A549 (cell line): ENCODE measurements at regions not wholly inside any gene's neighbourhood (a gene's known extent, or its start where the extent isn't known, plus 50 kb on each side); places are given as distances from the start of the nearest gene placed in this dataset.

Source experiments
- ATAC-seq, 2 experiments: fragments of 200-7000 bp in 1 of 2; fragments of >200 bp in 1 of 2; cut with Nextera tagmentation in 1 of 2; cut with Tn5 transposase in 1 of 2; 3 replicates each; pipeline versions ENCODE4 v1.8.0 to v1.9.1; 2018 to 2020; ENCODE audit warnings: mild to moderate bottlenecking in 1 of 2, moderate library complexity in 1 of 2
- CTCF ChIA-PET: fragments of 300-600 bp; sonication (Branson Sonifier 250); formaldehyde crosslinking; extraction: SDS; loops from one replicate; lab custom pipeline; 2021; ENCODE audit warnings: antibody characterized with exemption, inconsistent platforms; lab: Yijun Ruan, JAX
- POLR2A ChIA-PET: fragments of 350-600 bp; formaldehyde crosslinking; extraction: SDS; loops from one replicate; lab custom pipeline; 2021; ENCODE audit warnings: antibody characterized with exemption, inconsistent platforms; lab: Yijun Ruan, JAX
- DNase-seq, 2 experiments: peaks; one replicate each; pipeline versions ENCODE4 v3.0.0 to v3.0.0-alpha.2; 2011 to 2016; ENCODE audit warnings: low read depth in 1 of 2, low spot score in 1 of 2
- FAIRE-seq: peaks from 2 replicates; lab custom pipeline; 2011; peaks lifted over from hg19 to GRCh38; lab: Jason Lieb, UNC
- H3K27ac ChIP-seq, 2 experiments: fragments of >200 bp; sonication (Bioruptor Twin); formaldehyde crosslinking; 3 replicates each; pipeline ENCODE4 v1.5.1; 2016 to 2017
- H3K4me1 ChIP-seq: fragments of >200 bp; sonication (Bioruptor Twin); formaldehyde crosslinking; 3 replicates; pipeline ENCODE4 v1.6.1; 2016
- H3K4me2 ChIP-seq: fragments of >200 bp; sonication (Bioruptor Twin); formaldehyde crosslinking; 3 replicates; pipeline ENCODE4 v1.6.1; 2016
- H3K4me3 ChIP-seq: fragments of >200 bp; sonication (Bioruptor Twin); formaldehyde crosslinking; 3 replicates; pipeline ENCODE4 v1.5.1; 2016
- H3K9me3 ChIP-seq: fragments of >200 bp; sonication (Bioruptor Twin); formaldehyde crosslinking; 3 replicates; pipeline ENCODE4 v1.6.1; 2016
- CBX2 ChIP-seq: fragments of 200-600 bp; sonication (generic); IDR thresholded peaks from 2 replicates; pipeline ENCODE4 v1.6.1; 2016; ENCODE audit warnings: low read depth, mild to moderate bottlenecking, borderline replicate concordance
- CHD4 ChIP-seq: fragments of 200-600 bp; sonication (generic); IDR thresholded peaks from 2 replicates; pipeline ENCODE4 v1.6.1; 2016; ENCODE audit warnings: antibody characterized with exemption, mild to moderate bottlenecking, borderline replicate concordance
- EHF ChIP-seq: fragments of 250-450 bp; sonication (Bioruptor Pico); IDR thresholded peaks from 2 replicates; pipeline ENCODE4 v1.5.0; 2020; ENCODE audit warnings: mild to moderate bottlenecking
- FOSL2 ChIP-seq, 2 experiments: fragments of 450-650 bp in 1 of 2; fragments of >200 bp in 1 of 2; sonication (Bioruptor Twin) in 1 of 2; formaldehyde crosslinking; IDR thresholded peaks; 2 replicates each; pipeline versions ENCODE4 v1.5.0 to v1.6.1; 2016 to 2020; ENCODE audit warnings: mild to moderate bottlenecking in 1 of 2, moderate library complexity in 1 of 2
- FOXS1 ChIP-seq: fragments of 250-450 bp; sonication (Bioruptor Pico); IDR thresholded peaks from 2 replicates; pipeline ENCODE4 v1.5.0; 2020; ENCODE audit warnings: mild to moderate bottlenecking, moderate library complexity
- KDM5A ChIP-seq: fragments of 200-600 bp; sonication (generic); IDR thresholded peaks from 2 replicates; pipeline ENCODE4 v1.6.1; 2016; ENCODE audit warnings: antibody characterized with exemption, mild to moderate bottlenecking
- MAFK ChIP-seq: fragments of 450-650 bp; IDR thresholded peaks from 2 replicates; pipeline ENCODE4 v1.6.1; 2014; ENCODE audit not compliant: partially characterized antibody
- MYC ChIP-seq: IDR thresholded peaks from 2 replicates; pipeline ENCODE4 v1.6.1; 2012; ENCODE audit warnings: mild to moderate bottlenecking, inconsistent platforms, low read length, improper control_type of control experiment, borderline replicate concordance
- NFE2L2 ChIP-seq: fragments of 150-350 bp; conservative IDR thresholded peaks from 2 replicates; pipeline ENCODE4 v1.6.1; 2014; ENCODE audit warnings: low read length
- NPAS2 ChIP-seq: fragments of 250-450 bp; sonication (Bioruptor Pico); IDR thresholded peaks from 2 replicates; pipeline ENCODE4 v1.8.0; 2022; ENCODE audit warnings: mild to moderate bottlenecking, moderate library complexity, borderline replicate concordance
- PHF8 ChIP-seq: fragments of 200-600 bp; sonication (generic); IDR thresholded peaks from 2 replicates; pipeline ENCODE4 v1.6.1; 2016; ENCODE audit warnings: low read depth, mild to moderate bottlenecking, antibody characterized with exemption, moderate library complexity, borderline replicate concordance
- SMC3 ChIP-seq: fragments of >200 bp; sonication (Bioruptor Twin); formaldehyde crosslinking; IDR thresholded peaks from 3 replicates; pipeline ENCODE4 v1.6.1; 2018; ENCODE audit warnings: inconsistent platforms
- TP53 ChIP-seq: fragments of 250-450 bp; sonication (Bioruptor Pico); IDR thresholded peaks from 2 replicates; pipeline ENCODE4 v1.5.0; 2021; ENCODE audit warnings: mild to moderate bottlenecking, moderate library complexity
- ZFP36 ChIP-seq: fragments of 450-650 bp; IDR thresholded peaks from 2 replicates; pipeline ENCODE4 v1.6.1; 2014; ENCODE audit warnings: borderline replicate concordance; ENCODE audit not compliant: partially characterized antibody
- ZSCAN20 ChIP-seq: fragments of 250-450 bp; sonication (Bioruptor Pico); IDR thresholded peaks from 2 replicates; pipeline ENCODE4 v1.8.0; 2022; ENCODE audit warnings: mild to moderate bottlenecking, moderate library complexity
- WGBS: methylation state at CpG from one replicate; pipeline ENCODE4 v1.1.6; 2017; ENCODE audit errors: missing lambda C conversion rate; 5-methylcytosine and 5-hydroxymethylcytosine counted together
- TF ChIP-seq, protein P1 (sequence below): fragments of 250-450 bp; sonication (Bioruptor Pico); IDR thresholded peaks from 2 replicates; pipeline ENCODE4 v1.5.0; 2020; ENCODE audit warnings: low read depth, mild to moderate bottlenecking, moderate library complexity
- TF ChIP-seq, protein P2 (sequence below): fragments of >200 bp; sonication (Bioruptor Twin); formaldehyde crosslinking; IDR thresholded peaks from 3 replicates; pipeline ENCODE4 v1.5.1; 2016
- TF ChIP-seq, protein P3 (sequence below): fragments of 150-350 bp; IDR thresholded peaks from 2 replicates; pipeline ENCODE4 v1.6.1; 2014; ENCODE audit warnings: low read depth, mild to moderate bottlenecking, low read length
- TF ChIP-seq, protein P4 (sequence below): fragments of >200 bp; sonication (Bioruptor Twin); formaldehyde crosslinking; IDR thresholded peaks from 2 replicates; pipeline ENCODE4 v1.6.1; 2016

DNA sequence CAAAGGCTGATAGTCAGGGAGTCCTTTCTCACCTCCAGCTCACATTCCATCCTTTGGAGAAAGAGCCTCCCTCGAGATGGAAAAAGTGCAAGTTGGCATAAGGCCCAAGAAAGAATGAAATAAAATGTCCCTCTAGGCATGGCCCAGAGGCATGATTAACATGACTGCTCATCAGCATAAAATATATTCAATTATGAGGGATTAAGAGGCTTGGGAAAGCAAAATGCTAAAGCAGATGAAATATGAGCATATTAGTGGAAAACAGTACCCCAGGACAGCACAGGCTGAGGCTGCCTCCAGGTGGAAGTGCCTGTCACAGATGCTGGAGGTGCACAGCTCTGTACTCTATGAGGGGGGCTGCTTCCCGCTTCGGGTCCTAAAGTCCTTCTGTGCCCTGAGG, 347.8 kb upstream of the PLET1 start:
- WGBS, result 16% methylated on average over 3 of the region's 3 CpGs
- POLR2A ChIA-PET, result no interaction called here
- ATAC-seq, result no peak
- Histone ChIP-seq H3K9me3 (no peaks in the 10 kb centered on the region), H3K4me2 (no peak overlapping the region), H3K4me3 (no peak overlapping the region), H3K4me1 (peaks cover 3% of the 10 kb centered on the region; the same call in 2 of the 3 replicates), H3K27ac (no peak overlapping the region)
- FAIRE-seq, result no peak
- TF ChIP-seq, protein P1, sequence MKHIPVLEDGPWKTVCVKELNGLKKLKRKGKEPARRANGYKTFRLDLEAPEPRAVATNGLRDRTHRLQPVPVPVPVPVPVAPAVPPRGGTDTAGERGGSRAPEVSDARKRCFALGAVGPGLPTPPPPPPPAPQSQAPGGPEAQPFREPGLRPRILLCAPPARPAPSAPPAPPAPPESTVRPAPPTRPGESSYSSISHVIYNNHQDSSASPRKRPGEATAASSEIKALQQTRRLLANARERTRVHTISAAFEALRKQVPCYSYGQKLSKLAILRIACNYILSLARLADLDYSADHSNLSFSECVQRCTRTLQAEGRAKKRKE (CRISPR knock-in tag), result no peak
- no peak for TF ChIP-seq CHD4
- no peak for TF ChIP-seq FOSL2 (IDR thresholded peaks at IDR 0.05)
- no peak for TF ChIP-seq FOSL2 (CRISPR knock-in tag; IDR thresholded peaks at IDR 0.05)
- TF ChIP-seq SMC3, result no peak
- TF ChIP-seq MYC, result no peak
- CTCF ChIA-PET, result interaction anchor here (2.0 kb wide), 1 partner anchor 21 kb away, joined by 4 read pairs; no protein-coding TSS in a partner anchor
- DNase-seq, result no peak

DNA sequence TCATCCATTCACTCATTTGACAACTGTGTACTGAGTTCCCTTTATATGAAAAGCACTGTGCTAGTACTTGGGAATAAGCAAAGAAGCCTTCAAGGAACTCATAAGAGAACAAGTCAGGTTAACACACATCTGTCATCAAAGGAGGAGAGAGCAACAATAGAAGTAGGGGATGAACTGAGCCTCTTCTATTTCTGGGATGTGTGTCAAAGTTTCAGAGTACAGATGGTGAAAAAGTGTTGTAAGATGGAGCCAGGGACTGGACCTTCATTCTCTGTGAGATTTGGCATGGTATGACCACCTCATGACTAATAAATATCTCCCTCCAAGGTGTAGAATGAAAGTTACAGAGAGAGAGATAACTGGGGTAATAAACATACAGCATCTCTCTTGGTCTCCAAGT, 349.8 kb upstream of the PLET1 start:
- FAIRE-seq, result no peak
- TF ChIP-seq KDM5A, result no peak
- TF ChIP-seq ZFP36, result no peak
- TF ChIP-seq CBX2, result no peak
- TF ChIP-seq NFE2L2, result no peak
- no peak for TF ChIP-seq MAFK
- no peak for TF ChIP-seq EHF
- no peak for TF ChIP-seq NPAS2
- TF ChIP-seq FOXS1 (CRISPR knock-in tag), result no peak
- TF ChIP-seq, protein P2, sequence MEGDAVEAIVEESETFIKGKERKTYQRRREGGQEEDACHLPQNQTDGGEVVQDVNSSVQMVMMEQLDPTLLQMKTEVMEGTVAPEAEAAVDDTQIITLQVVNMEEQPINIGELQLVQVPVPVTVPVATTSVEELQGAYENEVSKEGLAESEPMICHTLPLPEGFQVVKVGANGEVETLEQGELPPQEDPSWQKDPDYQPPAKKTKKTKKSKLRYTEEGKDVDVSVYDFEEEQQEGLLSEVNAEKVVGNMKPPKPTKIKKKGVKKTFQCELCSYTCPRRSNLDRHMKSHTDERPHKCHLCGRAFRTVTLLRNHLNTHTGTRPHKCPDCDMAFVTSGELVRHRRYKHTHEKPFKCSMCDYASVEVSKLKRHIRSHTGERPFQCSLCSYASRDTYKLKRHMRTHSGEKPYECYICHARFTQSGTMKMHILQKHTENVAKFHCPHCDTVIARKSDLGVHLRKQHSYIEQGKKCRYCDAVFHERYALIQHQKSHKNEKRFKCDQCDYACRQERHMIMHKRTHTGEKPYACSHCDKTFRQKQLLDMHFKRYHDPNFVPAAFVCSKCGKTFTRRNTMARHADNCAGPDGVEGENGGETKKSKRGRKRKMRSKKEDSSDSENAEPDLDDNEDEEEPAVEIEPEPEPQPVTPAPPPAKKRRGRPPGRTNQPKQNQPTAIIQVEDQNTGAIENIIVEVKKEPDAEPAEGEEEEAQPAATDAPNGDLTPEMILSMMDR, result no peak
- TF ChIP-seq ZSCAN20 (CRISPR knock-in tag), result no peak
- TF ChIP-seq PHF8, result no peak
- TF ChIP-seq, protein P3, sequence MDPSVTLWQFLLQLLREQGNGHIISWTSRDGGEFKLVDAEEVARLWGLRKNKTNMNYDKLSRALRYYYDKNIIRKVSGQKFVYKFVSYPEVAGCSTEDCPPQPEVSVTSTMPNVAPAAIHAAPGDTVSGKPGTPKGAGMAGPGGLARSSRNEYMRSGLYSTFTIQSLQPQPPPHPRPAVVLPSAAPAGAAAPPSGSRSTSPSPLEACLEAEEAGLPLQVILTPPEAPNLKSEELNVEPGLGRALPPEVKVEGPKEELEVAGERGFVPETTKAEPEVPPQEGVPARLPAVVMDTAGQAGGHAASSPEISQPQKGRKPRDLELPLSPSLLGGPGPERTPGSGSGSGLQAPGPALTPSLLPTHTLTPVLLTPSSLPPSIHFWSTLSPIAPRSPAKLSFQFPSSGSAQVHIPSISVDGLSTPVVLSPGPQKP, result no peak
- TF ChIP-seq, protein P4, sequence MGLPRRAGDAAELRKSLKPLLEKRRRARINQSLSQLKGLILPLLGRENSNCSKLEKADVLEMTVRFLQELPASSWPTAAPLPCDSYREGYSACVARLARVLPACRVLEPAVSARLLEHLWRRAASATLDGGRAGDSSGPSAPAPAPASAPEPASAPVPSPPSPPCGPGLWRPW, result no peak
- H3K4me2 ChIP-seq, result no peak overlapping the region

DNA sequence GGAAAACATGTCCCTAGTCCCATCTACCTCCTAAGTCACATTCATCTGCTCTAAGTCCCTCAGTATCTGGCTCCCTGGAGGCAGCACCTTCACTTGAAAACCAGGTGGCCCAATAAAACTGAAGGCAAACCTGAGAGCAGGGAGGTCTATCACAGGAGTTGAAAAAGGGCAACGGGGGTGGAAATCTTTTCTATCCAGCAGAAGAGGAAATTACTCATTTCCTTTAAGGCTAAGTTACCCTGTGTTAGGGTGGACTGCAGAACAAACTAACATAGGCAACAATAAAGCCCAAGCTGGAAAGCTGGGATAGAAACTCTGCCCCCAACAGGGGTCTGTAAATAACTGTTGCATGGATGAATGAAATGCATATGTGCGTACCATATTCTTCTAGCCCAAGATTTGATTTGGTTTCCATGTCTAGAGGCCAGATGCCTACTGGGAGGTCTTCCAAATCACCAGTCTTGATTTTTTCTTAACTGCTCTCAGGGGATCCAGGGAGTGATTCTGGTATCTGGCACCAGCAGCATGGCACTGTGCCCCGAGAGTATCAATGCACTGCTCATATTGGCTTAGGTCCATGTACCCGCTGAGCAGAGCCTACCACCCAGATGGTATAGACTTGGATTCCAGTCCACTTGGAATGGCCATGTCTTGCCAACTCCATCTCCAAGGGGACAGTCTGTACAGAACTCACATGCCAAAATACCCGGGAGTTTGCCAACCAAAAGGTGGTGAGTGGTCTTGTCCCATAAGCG, 350.0 kb upstream of the NCAM1 start:
- no peak for TF ChIP-seq CBX2
- no peak for TF ChIP-seq TP53
- Histone ChIP-seq H3K9me3 (no peaks in the 10 kb centered on the region), H3K4me1 (peaks cover 6% of the 10 kb centered on the region; the same call in 2 of the 3 replicates), H3K4me3 (no peak overlapping the region), H3K27ac (no peak overlapping the region), H3K4me2 (no peak overlapping the region)
- ChIA-PET POLR2A (no interaction called here), CTCF (no interaction called here)
- 47% methylated on average over 4 of the region's 6 CpGs for WGBS
- ATAC-seq (no peak), FAIRE-seq (no peak), DNase-seq (no peak)

More for the DNA sequence above, 349.8 kb upstream of the PLET1 start:
- ChIA-PET CTCF (no interaction called here), POLR2A (no interaction called here)
- H3K9me3 ChIP-seq, result no peaks in the 10 kb centered on the region
- no peak for DNase-seq
- H3K4me1 ChIP-seq, result peaks cover 6% of the 10 kb centered on the region; the same call in 2 of the 3 replicates
- H3K27ac ChIP-seq, result no peak overlapping the region
- no peak for ATAC-seq
- H3K4me3 ChIP-seq, result no peak overlapping the region
